K562 (cell line): ENCODE measurements at regions not wholly inside any gene's neighbourhood (a gene's known extent, or its start where the extent isn't known, plus 50 kb on each side); places are given as distances from the start of the nearest gene placed in this dataset.
A peak's percentile ranks its signal among the peaks of the same experiment; 100 is the strongest.

Source experiments
- ATAC-seq: fragments of 200-7000 bp; cut with Tn5 transposase; 3 replicates; pipeline ENCODE4 v1.9.1; 2020; ENCODE audit warnings: moderate library complexity
- BruUV-seq: library from RNA; stranded (reverse); fragments of 400-500 nt; replicated peaks from 2 replicates; lab custom pipeline; 2021; lab: Mats Ljungman, UMichigan
- CTCF ChIA-PET: fragments of 300-600 bp; formaldehyde crosslinking; extraction: SDS; loops from one replicate; lab custom pipeline; 2021; ENCODE audit warnings: low intra/inter-chr PET ratio; lab: Yijun Ruan, JAX
- POLR2A ChIA-PET: fragments of 300-600, 350-650 bp; sonication (Branson Sonifier 250); formaldehyde crosslinking; extraction: SDS; loops from one replicate; lab custom pipeline; 2021; ENCODE audit warnings: antibody characterized with exemption, inconsistent platforms; lab: Yijun Ruan, JAX
- DNase-seq, 4 experiments: peaks; one replicate each; pipeline versions ENCODE4 v3.0.0 to v3.0.0-alpha.2; 2011 to 2018; ENCODE audit warnings: low spot score in 3 of 4, mixed read lengths in 3 of 4; ENCODE audit errors: extremely low read depth in 1 of 4
- FAIRE-seq: peaks from 2 replicates; lab custom pipeline; 2011; peaks lifted over from hg19 to GRCh38; lab: Jason Lieb, UNC
- H2AFZ ChIP-seq: 2 replicates; pipeline ENCODE4 v1.6.0; 2011; ENCODE audit warnings: low read depth, low read length, control low read depth, inconsistent platforms
- H3K27ac ChIP-seq: fragments of 200-600 bp; 3 replicates; pipeline ENCODE4 v1.8.0; 2011; ENCODE audit warnings: low read depth, mild to moderate bottlenecking, control low read depth, inconsistent platforms, low read length, moderate library complexity, mixed read lengths; ENCODE audit errors: extremely low read depth
- H3K27me3 ChIP-seq, 2 experiments: fragments of 300-600 bp in 1 of 2; 2 replicates in 1 of 2; 3 replicates in 1 of 2; pipeline versions ENCODE4 v1.6.0 to v1.8.0; 2011; ENCODE audit warnings: inconsistent platforms in 2 of 2, low read length in 2 of 2, mild to moderate bottlenecking in 1 of 2, mixed read lengths in 1 of 2, moderate library complexity in 1 of 2; ENCODE audit not compliant: control insufficient read depth in 2 of 2, insufficient read depth in 2 of 2
- H3K36me3 ChIP-seq: fragments of 300-600 bp; 3 replicates; pipeline ENCODE4 v1.8.0; 2011; ENCODE audit warnings: mild to moderate bottlenecking, low read length, inconsistent platforms; ENCODE audit not compliant: control insufficient read depth, insufficient read depth
- H3K4me1 ChIP-seq, 2 experiments: fragments of 200-600 bp in 1 of 2; replicated peaks in 1 of 2; 2 replicates in 1 of 2; 3 replicates in 1 of 2; pipeline versions ENCODE4 v1.5.1 to v1.8.0; 2011; ENCODE audit warnings: inconsistent platforms in 2 of 2, low read length in 2 of 2, mild to moderate bottlenecking in 1 of 2, mixed read lengths in 1 of 2, moderate library complexity in 1 of 2; ENCODE audit not compliant: control insufficient read depth in 2 of 2, insufficient read depth in 2 of 2
- H3K4me2 ChIP-seq: 2 replicates; pipeline ENCODE4 v1.6.1; 2011; ENCODE audit warnings: low read length, control low read depth, inconsistent platforms, mixed read lengths; ENCODE audit not compliant: insufficient read depth
- H3K4me3 ChIP-seq: fragments of 200-600 bp; sonication (generic), shearing (Covaris generic); 2 replicates; pipeline ENCODE4 v1.5.1; 2016; ENCODE audit warnings: control low read depth, inconsistent platforms
- H3K79me2 ChIP-seq: fragments of 200-600 bp; 3 replicates; pipeline ENCODE4 v1.8.0; 2011; ENCODE audit warnings: low read length, inconsistent platforms; ENCODE audit not compliant: control insufficient read depth, insufficient read depth
- H3K9ac ChIP-seq, 2 experiments: 2 replicates each; pipeline versions ENCODE4 v1.6.0 to v1.6.1; 2011; ENCODE audit warnings: low read depth in 2 of 2, low read length in 2 of 2, control low read depth in 1 of 2, inconsistent platforms in 1 of 2, mild to moderate bottlenecking in 1 of 2, mixed read lengths in 1 of 2; ENCODE audit not compliant: insufficient read depth in 1 of 2
- H3K9me1 ChIP-seq: one replicate; pipeline ENCODE4 v1.6.0; 2011; ENCODE audit warnings: inconsistent platforms, mild to moderate bottlenecking, low read length, moderate library complexity; ENCODE audit not compliant: control insufficient read depth, insufficient read depth
- H3K9me3 ChIP-seq: replicated peaks from 2 replicates; pipeline ENCODE4 v1.5.1; 2011; ENCODE audit warnings: low read depth, low read length, inconsistent platforms; ENCODE audit not compliant: control insufficient read depth, insufficient read depth
- H4K20me1 ChIP-seq: replicated peaks from 2 replicates; pipeline ENCODE4 v1.6.1; 2011; ENCODE audit warnings: low read length, inconsistent platforms, mixed read lengths; ENCODE audit not compliant: control insufficient read depth, insufficient read depth
- BDP1 ChIP-seq: IDR thresholded peaks from 3 replicates; pipeline ENCODE4 v1.6.1; 2011; ENCODE audit not compliant: insufficient read length, insufficient read depth
- CREM ChIP-seq: IDR thresholded peaks from 2 replicates; pipeline ENCODE4 v1.6.1; 2014; ENCODE audit warnings: antibody characterized with exemption, low read depth
- EP400 ChIP-seq: fragments of 450-650 bp; IDR thresholded peaks from 2 replicates; pipeline ENCODE4 v1.6.1; 2017; ENCODE audit warnings: antibody characterized with exemption, mild to moderate bottlenecking, moderate library complexity
- EZH2 ChIP-seq: IDR thresholded peaks from 2 replicates; pipeline ENCODE4 v1.6.1; 2012; ENCODE audit warnings: low read depth, mild to moderate bottlenecking, inconsistent platforms, low read length, borderline replicate concordance
- HLTF ChIP-seq: fragments of 450-650 bp; IDR thresholded peaks from 2 replicates; pipeline ENCODE4 v1.6.1; 2016
- MEF2D ChIP-seq: conservative IDR thresholded peaks from 2 replicates; pipeline ENCODE4 v1.6.1; 2016; ENCODE audit warnings: low read depth, missing genetic modification characterization, missing compliant biosample characterization
- MEIS2 ChIP-seq: fragments of 450-650 bp; IDR thresholded peaks from 2 replicates; pipeline ENCODE4 v1.6.1; 2014; ENCODE audit warnings: mild to moderate bottlenecking; ENCODE audit not compliant: partially characterized antibody
- MTA2 ChIP-seq: fragments of 450-650 bp; IDR thresholded peaks from 2 replicates; pipeline ENCODE4 v1.6.1; 2016; ENCODE audit warnings: low read depth
- NFE2 ChIP-seq: IDR thresholded peaks from 2 replicates; pipeline ENCODE4 v1.6.1; 2014; ENCODE audit warnings: antibody characterized with exemption, low read depth
- NFE2L1 ChIP-seq: fragments of 450-650 bp; IDR thresholded peaks from 2 replicates; pipeline ENCODE4 v1.6.1; 2016; ENCODE audit warnings: missing genetic modification characterization, low read depth, mild to moderate bottlenecking, missing compliant biosample characterization, moderate library complexity, borderline replicate concordance
- SOX6 ChIP-seq: fragments of 450-650 bp; IDR thresholded peaks from 2 replicates; pipeline ENCODE4 v1.6.1; 2014; ENCODE audit warnings: mild to moderate bottlenecking
- TAF9B ChIP-seq: fragments of 450-650 bp; IDR thresholded peaks from 2 replicates; pipeline ENCODE4 v1.6.1; 2018; ENCODE audit warnings: mild to moderate bottlenecking; ENCODE audit not compliant: partially characterized antibody
- TEAD1 ChIP-seq, 2 experiments: fragments of 450-650 bp in 1 of 2; sonication (generic) in 1 of 2; formaldehyde crosslinking; IDR thresholded peaks; 2 replicates each; pipeline versions ENCODE4 v1.4.0 to v1.8.0; 2020 to 2022; ENCODE audit warnings: mild to moderate bottlenecking in 2 of 2, missing genetic modification reagents in 1 of 2
- ZNF280A ChIP-seq: fragments of 450-650 bp; IDR thresholded peaks from 2 replicates; pipeline ENCODE4 v1.6.1; 2018; ENCODE audit warnings: mild to moderate bottlenecking, low read depth; ENCODE audit not compliant: partially characterized antibody
- ZNF316 ChIP-seq: fragments of 450-650 bp; IDR thresholded peaks from 2 replicates; pipeline ENCODE4 v1.6.1; 2016
- WGBS: fragments of 100-300 bp; shearing (Covaris generic); methylation state at CpG from one replicate; pipeline ENCODE4 v1.1.6; 2016; ENCODE audit warnings: low coverage, mixed read lengths; ENCODE audit not compliant: insufficient coverage; ENCODE audit errors: missing lambda C conversion rate; 5-methylcytosine and 5-hydroxymethylcytosine counted together
- in situ Hi-C: fragments of 300-500 bp; cut with MboI; formaldehyde crosslinking; loops from 4 replicates; pipeline ENCODE4 v1.15.0; 2018; ENCODE audit warnings: inconsistent platforms, mixed read lengths
- intact Hi-C: fragments of 100-400 bp; cut with micrococcal nuclease; formaldehyde crosslinking; loops from 2 replicates; pipeline ENCODE4 v1.14.2; 2022
- TF ChIP-seq, protein P1 (sequence below), 2 experiments: IDR thresholded peaks in 1 of 2; conservative IDR thresholded peaks in 1 of 2; 2 replicates each; pipeline ENCODE4 v1.6.1; 2016; ENCODE audit warnings: low read depth in 2 of 2, mild to moderate bottlenecking in 1 of 2, missing compliant biosample characterization in 1 of 2, missing genetic modification characterization in 1 of 2, moderate library complexity in 1 of 2
- TF ChIP-seq, protein P2 (sequence below): fragments of 450-650 bp; IDR thresholded peaks from 2 replicates; pipeline ENCODE4 v1.6.1; 2016

GRCh38 chr1:166605137-166605536 is 234.1 kb upstream of the POGK start (continued):
- TF ChIP-seq BDP1: no peak
- TF ChIP-seq ZNF316: peak; percentile 86
- TF ChIP-seq NFE2: peak; percentile 69
- TF ChIP-seq ZNF280A: no peak
- no peak for TF ChIP-seq TAF9B

GRCh38 chr1:166612886-166613285 is 226.4 kb upstream of the POGK start:
- no peaks in the 10 kb centered on the region for H3K9me3 ChIP-seq
- no peak overlapping the region for H2AFZ ChIP-seq
- FAIRE-seq: peak; percentile 26
- CTCF ChIA-PET: no interaction called here
- POLR2A ChIA-PET: no interaction called here
- H3K4me3 ChIP-seq: no peak overlapping the region
- intact Hi-C loops (no loop called here), in situ Hi-C loops (no loop called here)
- WGBS: 0% methylated on average over 1 of the region's 1 CpG
- no peak overlapping the region for H3K4me2 ChIP-seq
- H3K79me2 ChIP-seq: no peaks in the 10 kb centered on the region
- H4K20me1 ChIP-seq: no peaks in the 10 kb centered on the region
- H3K27ac ChIP-seq: no peak overlapping the region
- H3K9me1 ChIP-seq: no peaks in the 10 kb centered on the region
- no peak for ATAC-seq
- no peak overlapping the region for H3K9ac ChIP-seq
- no TSS peak for BruUV-seq
- no peaks in the 10 kb centered on the region for H3K36me3 ChIP-seq
- peaks cover 0 to 8% of the 10 kb centered on the region in 2 experiments; a peak in 3 of 5 replicates for H3K4me1 ChIP-seq
- no peaks in the 10 kb centered on the region for H3K27me3 ChIP-seq
- DNase-seq: no peak
- TF ChIP-seq MEIS2 (peak; percentile 88), NFE2L1 (no peak), EP400 (no peak), SOX6 (no peak), TEAD1 (CRISPR knock-in tag; IDR thresholded peaks at IDR 0.05) (peak in 1 of 2 experiments; percentile 55; a peak in 2 of 4 replicates), MEF2D (tag) (no peak), HLTF (no peak), EZH2 (no peak), MTA2 (no peak), CREM (no peak)
- TF ChIP-seq, protein P1, sequence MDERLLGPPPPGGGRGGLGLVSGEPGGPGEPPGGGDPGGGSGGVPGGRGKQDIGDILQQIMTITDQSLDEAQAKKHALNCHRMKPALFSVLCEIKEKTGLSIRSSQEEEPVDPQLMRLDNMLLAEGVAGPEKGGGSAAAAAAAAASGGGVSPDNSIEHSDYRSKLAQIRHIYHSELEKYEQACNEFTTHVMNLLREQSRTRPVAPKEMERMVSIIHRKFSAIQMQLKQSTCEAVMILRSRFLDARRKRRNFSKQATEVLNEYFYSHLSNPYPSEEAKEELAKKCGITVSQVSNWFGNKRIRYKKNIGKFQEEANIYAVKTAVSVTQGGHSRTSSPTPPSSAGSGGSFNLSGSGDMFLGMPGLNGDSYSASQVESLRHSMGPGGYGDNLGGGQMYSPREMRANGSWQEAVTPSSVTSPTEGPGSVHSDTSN (CRISPR knock-in tag; IDR thresholded peaks at IDR 0.05; ENCODE audit: low read depth): no peak
- TF ChIP-seq, protein P1 (tag; conservative IDR thresholded peaks at IDR 0.05; ENCODE audit: low read depth): peak; percentile 88
- TF ChIP-seq, protein P2, sequence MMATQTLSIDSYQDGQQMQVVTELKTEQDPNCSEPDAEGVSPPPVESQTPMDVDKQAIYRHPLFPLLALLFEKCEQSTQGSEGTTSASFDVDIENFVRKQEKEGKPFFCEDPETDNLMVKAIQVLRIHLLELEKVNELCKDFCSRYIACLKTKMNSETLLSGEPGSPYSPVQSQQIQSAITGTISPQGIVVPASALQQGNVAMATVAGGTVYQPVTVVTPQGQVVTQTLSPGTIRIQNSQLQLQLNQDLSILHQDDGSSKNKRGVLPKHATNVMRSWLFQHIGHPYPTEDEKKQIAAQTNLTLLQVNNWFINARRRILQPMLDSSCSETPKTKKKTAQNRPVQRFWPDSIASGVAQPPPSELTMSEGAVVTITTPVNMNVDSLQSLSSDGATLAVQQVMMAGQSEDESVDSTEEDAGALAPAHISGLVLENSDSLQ: peak; percentile 77
